GM12892 (cell line): ENCODE measurements at regions not wholly inside any gene's neighbourhood (a gene's known extent, or its start where the extent isn't known, plus 50 kb on each side); places are given as distances from the start of the nearest gene placed in this dataset.

ENCODE experiments used
- POLR2A ChIP-seq: IDR thresholded peaks from 2 replicates; pipeline ENCODE4 v1.6.1; 2011; ENCODE audit warnings: low read depth, low read length, control low read depth
- POLR2AphosphoS5 ChIP-seq: IDR thresholded peaks from 2 replicates; pipeline ENCODE4 v1.6.1; 2011; ENCODE audit warnings: low read depth, low read length, control low read depth

GRCh38 chr14:36430169-36430568 is 89.9 kb downstream of the NKX2-1 start:
- no peak for TF ChIP-seq POLR2A
- no peak for TF ChIP-seq POLR2AphosphoS5
